K562 (cell line): ENCODE measurements at regions not wholly inside any gene's neighbourhood (a gene's known extent, or its start where the extent isn't known, plus 50 kb on each side); places are given as distances from the start of the nearest gene placed in this dataset.
A peak's percentile ranks its signal among the peaks of the same experiment; 100 is the strongest.

ENCODE experiments used
- CBX3 ChIP-seq, 2 experiments: IDR thresholded peaks; 1 replicate in 1 of 2; 2 replicates in 1 of 2; pipeline ENCODE4 v1.6.1; 2012; ENCODE audit warnings: inconsistent platforms in 2 of 2, low read length in 2 of 2, borderline replicate concordance in 1 of 2, control low read depth in 1 of 2
- CTCF ChIP-seq, 3 experiments: IDR thresholded peaks in 2 of 3; conservative IDR thresholded peaks in 1 of 3; 2 replicates each; pipeline ENCODE4 v1.5.1; 2011 to 2012; ENCODE audit warnings: low read length in 3 of 3, mild to moderate bottlenecking in 3 of 3, control low read depth in 2 of 3, improper control_type of control experiment in 1 of 3, inconsistent platforms in 1 of 3, low read depth in 1 of 3, mixed read lengths in 1 of 3, moderate library complexity in 1 of 3; ENCODE audit not compliant: insufficient read depth in 2 of 3
- GTF2F1 ChIP-seq: IDR thresholded peaks from 2 replicates; pipeline ENCODE4 v1.6.1; 2011; ENCODE audit warnings: low read depth, low read length, improper control_type of control experiment
- HNRNPUL1 ChIP-seq: fragments of 200-400 bp; formaldehyde crosslinking; IDR thresholded peaks from 2 replicates; pipeline ENCODE4 v1.6.1; 2017; ENCODE audit warnings: low read length
- KAT7 ChIP-seq: sonication (generic); formaldehyde crosslinking; IDR thresholded peaks from 2 replicates; pipeline ENCODE4 v1.8.0; 2022; ENCODE audit warnings: missing genetic modification reagents, mild to moderate bottlenecking, borderline replicate concordance
- MBD2 ChIP-seq: sonication (generic); IDR thresholded peaks from 2 replicates; pipeline ENCODE4 v1.6.1; 2016; ENCODE audit warnings: low read depth, borderline replicate concordance
- MED1 ChIP-seq: sonication (generic); formaldehyde crosslinking; IDR thresholded peaks from 2 replicates; pipeline ENCODE4 v1.8.1; 2023; ENCODE audit warnings: missing genetic modification reagents, borderline replicate concordance
- RAD21 ChIP-seq, 2 experiments: fragments of 250-450 bp in 1 of 2; fragments of 450-650 bp in 1 of 2; sonication (Bioruptor Pico) in 1 of 2; formaldehyde crosslinking in 1 of 2; IDR thresholded peaks in 1 of 2; conservative IDR thresholded peaks in 1 of 2; 2 replicates each; pipeline versions ENCODE4 v1.4.0 to v1.8.0; 2020 to 2022; ENCODE audit warnings: mild to moderate bottlenecking in 2 of 2, moderate library complexity in 1 of 2
- RB1 ChIP-seq: fragments of 450-650 bp; IDR thresholded peaks from 2 replicates; pipeline ENCODE4 v1.6.1; 2017; ENCODE audit warnings: low read depth, mild to moderate bottlenecking
- SMAD4 ChIP-seq: fragments of 250-450 bp; sonication (Bioruptor Pico); conservative IDR thresholded peaks from 2 replicates; pipeline ENCODE4 v1.8.0; 2021; ENCODE audit warnings: inconsistent platforms, mild to moderate bottlenecking, moderate library complexity
- SMARCA5 ChIP-seq: fragments of 450-650 bp; IDR thresholded peaks from 2 replicates; pipeline ENCODE4 v1.6.1; 2016
- TCF3 ChIP-seq: sonication (generic); formaldehyde crosslinking; IDR thresholded peaks from 2 replicates; pipeline ENCODE4 v1.4.0; 2020; ENCODE audit warnings: mild to moderate bottlenecking, missing genetic modification reagents
- TCF7L2 ChIP-seq: fragments of 150-350 bp; IDR thresholded peaks from 2 replicates; pipeline ENCODE4 v1.6.1; 2016; ENCODE audit warnings: low read depth, mild to moderate bottlenecking, low read length, moderate library complexity
- ZBED1 ChIP-seq: IDR thresholded peaks from 2 replicates; pipeline ENCODE4 v1.6.1; 2014
- ZKSCAN3 ChIP-seq: fragments of 250-450 bp; sonication (Bioruptor Pico); IDR thresholded peaks from 2 replicates; pipeline ENCODE4 v1.4.0; 2020
- ZNF124 ChIP-seq: sonication (generic); formaldehyde crosslinking; IDR thresholded peaks from 2 replicates; pipeline ENCODE4 v1.8.1; 2022; ENCODE audit warnings: missing genetic modification reagents
- ZNF239 ChIP-seq: fragments of 250-450 bp; sonication (Bioruptor Pico); IDR thresholded peaks from 2 replicates; pipeline ENCODE4 v1.4.0; 2020; ENCODE audit warnings: mild to moderate bottlenecking
- TF ChIP-seq, protein P1 (sequence below), 2 experiments: IDR thresholded peaks; 2 replicates each; pipeline ENCODE4 v1.6.1; 2012; ENCODE audit warnings: improper control_type of control experiment in 2 of 2, low read depth in 2 of 2, low read length in 2 of 2, borderline replicate concordance in 1 of 2
- TF ChIP-seq, protein P2 (sequence below): fragments of 450-650 bp; IDR thresholded peaks from 2 replicates; pipeline ENCODE4 v1.6.1; 2016; ENCODE audit warnings: mild to moderate bottlenecking

DNA sequence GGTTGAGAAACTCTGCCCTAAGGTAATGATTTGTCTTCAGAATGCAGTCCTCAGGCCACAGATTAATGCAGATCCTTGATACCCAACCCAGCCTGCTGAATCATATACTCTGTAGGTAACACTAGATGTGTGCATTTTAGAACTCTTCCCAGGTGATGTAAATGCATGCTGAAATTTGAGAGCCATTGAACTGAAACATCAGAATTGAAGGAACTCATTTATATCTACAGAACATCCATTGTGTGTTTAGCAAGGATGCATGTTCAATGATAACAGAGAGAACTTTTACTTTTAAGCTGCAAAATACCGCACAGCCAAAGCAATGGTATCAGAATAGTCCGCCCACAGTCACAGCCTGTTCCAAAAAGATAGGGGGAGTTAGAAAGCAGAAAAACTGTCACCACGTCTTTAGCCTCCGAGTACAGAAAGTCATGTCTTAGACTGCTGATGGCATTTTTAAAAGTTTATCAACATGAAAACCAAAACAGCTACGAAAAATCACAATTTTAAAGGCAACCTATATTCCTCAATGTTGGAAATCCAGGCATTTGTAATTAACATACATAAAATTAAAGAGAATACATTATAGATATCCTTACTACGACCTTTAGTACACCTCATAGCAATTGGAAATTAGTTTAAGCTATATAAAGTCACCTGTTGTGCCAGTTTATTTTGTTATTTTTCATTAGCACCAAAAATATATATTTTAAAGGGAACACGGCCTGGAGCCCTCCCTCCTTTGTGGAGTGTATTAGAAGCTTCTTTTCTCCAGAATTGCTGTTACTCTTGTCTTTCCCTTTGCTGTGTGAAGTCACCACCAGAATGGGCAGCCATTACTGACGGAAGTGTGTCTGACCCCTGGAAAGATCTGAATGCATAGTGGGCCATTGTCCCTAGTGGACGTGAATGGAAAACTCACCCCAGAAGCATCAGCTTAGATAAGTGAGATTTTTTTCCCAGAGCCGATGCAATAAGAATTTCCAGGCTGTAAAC is 65.8 kb upstream of the PRKAR2B start (continued):
- TF ChIP-seq KAT7 (CRISPR knock-in tag) (peak; percentile 62; the same call in 1 of the 2 replicates), TCF3 (CRISPR knock-in tag) (peak; percentile 98), RB1 (peak; percentile 14; the same call in 1 of the 2 replicates), RAD21 (CRISPR knock-in tag; conservative IDR thresholded peaks at IDR 0.05 in 1 of 2, IDR thresholded peaks at IDR 0.05 in 1 of 2) (peak; percentile 10 to 68; a peak in 3 of 4 replicates), ZNF124 (CRISPR knock-in tag) (no peak), ZBED1 (peak; percentile 80), SMAD4 (CRISPR knock-in tag) (peak; percentile 82), GTF2F1 (0 out of 2 replicates have a peak, but pooled peaks have one; percentile 75), TCF7L2 (peak; percentile 79), ZKSCAN3 (CRISPR knock-in tag) (no peak), MBD2 (peak; percentile 86), CTCF (IDR thresholded peaks at IDR 0.05 in 2 of 3, conservative IDR thresholded peaks at IDR 0.05 in 1 of 3; ENCODE audit: insufficient read depth in 2 of 3, low read depth in 1 of 3, low read length in 3 of 3) (peak; percentile 57 to 68 (median 59)), MED1 (no peak), CBX3 (IDR thresholded peaks at IDR 0.05; ENCODE audit: borderline replicate concordance in 1 of 2, low read length in 2 of 2) (peak in 1 of 2 experiments; percentile 94; a peak in 2 of 3 replicates), SMARCA5 (no peak; the same call in 1 of the 2 replicates), HNRNPUL1 (no peak), ZNF239 (no peak; the same call in 1 of the 2 replicates)
- TF ChIP-seq, protein P1, sequence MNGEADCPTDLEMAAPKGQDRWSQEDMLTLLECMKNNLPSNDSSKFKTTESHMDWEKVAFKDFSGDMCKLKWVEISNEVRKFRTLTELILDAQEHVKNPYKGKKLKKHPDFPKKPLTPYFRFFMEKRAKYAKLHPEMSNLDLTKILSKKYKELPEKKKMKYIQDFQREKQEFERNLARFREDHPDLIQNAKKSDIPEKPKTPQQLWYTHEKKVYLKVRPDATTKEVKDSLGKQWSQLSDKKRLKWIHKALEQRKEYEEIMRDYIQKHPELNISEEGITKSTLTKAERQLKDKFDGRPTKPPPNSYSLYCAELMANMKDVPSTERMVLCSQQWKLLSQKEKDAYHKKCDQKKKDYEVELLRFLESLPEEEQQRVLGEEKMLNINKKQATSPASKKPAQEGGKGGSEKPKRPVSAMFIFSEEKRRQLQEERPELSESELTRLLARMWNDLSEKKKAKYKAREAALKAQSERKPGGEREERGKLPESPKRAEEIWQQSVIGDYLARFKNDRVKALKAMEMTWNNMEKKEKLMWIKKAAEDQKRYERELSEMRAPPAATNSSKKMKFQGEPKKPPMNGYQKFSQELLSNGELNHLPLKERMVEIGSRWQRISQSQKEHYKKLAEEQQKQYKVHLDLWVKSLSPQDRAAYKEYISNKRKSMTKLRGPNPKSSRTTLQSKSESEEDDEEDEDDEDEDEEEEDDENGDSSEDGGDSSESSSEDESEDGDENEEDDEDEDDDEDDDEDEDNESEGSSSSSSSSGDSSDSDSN (IDR thresholded peaks at IDR 0.05; ENCODE audit: borderline replicate concordance in 1 of 2, low read depth in 2 of 2, low read length in 2 of 2), result peak in 1 of 2 experiments; percentile 48; a peak in 1 of 4 replicates
- TF ChIP-seq, protein P2, sequence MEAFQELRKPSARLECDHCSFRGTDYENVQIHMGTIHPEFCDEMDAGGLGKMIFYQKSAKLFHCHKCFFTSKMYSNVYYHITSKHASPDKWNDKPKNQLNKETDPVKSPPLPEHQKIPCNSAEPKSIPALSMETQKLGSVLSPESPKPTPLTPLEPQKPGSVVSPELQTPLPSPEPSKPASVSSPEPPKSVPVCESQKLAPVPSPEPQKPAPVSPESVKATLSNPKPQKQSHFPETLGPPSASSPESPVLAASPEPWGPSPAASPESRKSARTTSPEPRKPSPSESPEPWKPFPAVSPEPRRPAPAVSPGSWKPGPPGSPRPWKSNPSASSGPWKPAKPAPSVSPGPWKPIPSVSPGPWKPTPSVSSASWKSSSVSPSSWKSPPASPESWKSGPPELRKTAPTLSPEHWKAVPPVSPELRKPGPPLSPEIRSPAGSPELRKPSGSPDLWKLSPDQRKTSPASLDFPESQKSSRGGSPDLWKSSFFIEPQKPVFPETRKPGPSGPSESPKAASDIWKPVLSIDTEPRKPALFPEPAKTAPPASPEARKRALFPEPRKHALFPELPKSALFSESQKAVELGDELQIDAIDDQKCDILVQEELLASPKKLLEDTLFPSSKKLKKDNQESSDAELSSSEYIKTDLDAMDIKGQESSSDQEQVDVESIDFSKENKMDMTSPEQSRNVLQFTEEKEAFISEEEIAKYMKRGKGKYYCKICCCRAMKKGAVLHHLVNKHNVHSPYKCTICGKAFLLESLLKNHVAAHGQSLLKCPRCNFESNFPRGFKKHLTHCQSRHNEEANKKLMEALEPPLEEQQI, result peak; percentile 94
